CD4-positive, alpha-beta T cell treated with Interleukin-17A for 4 hours (primary cell): ENCODE measurements at regions not wholly inside any gene's neighbourhood (a gene's known extent, or its start where the extent isn't known, plus 50 kb on each side); places are given as distances from the start of the nearest gene placed in this dataset.

Experiments
- DNase-seq: peaks from one replicate; pipeline ENCODE4 v3.0.0-alpha.2; 2020; ENCODE audit warnings: mixed read lengths

DNA sequence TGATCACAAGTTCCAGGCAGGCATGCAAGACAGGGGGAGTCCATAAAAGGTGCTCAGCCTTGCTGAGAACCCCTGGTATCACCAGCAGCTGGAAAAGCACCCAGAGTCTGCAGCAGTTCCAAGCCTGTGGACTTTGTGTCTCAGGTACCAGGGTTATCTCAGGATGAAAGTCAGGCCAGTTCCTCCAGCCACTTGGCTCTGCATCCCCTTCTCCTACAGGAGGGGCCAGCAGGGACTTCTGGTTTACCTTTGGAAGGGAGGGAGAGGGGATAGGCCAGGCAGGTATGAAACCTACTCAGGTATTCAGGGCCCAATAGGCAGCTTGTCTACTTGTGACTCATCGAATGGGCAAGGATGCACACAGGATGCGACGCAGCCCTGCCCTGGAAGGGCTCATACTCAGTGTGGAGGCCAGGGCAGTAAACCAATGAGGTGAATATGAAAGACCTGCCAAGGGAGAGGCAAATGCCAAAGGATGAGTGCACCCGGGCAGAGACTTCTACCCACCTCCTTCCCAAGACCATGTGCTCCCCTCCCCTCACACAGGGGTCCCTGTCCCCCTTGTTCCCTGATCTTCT, 148.2 kb downstream of the SLC38A6 start:
- no peak for DNase-seq

DNA sequence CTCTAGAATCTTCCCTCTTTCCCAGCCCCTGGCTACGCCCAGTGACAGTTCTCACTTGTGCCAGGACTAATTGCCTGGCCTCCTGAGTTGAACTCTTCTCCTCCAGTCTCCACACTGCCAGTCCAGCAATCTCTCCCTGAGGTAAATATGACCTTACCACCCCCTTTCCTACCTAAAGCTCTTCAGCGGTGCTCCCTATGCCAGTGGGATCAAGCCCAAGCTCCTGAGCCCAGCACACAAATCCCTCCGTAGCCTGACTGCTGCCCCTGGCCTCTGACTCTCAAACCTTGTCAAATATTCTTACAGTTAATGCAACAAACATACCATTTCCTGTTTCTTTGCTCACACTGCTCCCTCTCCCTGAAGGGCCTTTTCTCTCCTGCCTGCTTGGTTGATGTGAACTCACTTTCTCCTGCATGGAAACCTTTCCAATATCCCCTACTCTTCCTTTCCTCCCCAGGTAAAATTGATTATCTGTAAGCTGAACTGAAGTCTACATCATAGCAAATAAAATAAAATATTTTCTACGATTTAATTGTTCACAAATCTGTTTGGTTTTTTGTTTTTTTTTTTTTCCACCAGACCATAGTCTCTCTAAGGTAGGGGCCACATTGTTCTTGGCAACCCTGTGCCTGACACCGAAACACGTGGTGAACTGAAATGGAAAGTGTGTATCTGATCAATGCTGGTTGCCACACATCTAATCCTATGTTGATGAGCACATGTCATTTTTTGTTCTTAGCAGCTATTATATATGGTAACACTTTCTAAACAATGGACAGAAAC, 147.5 kb downstream of the SLC38A6 start:
- DNase-seq = no peak

DNA sequence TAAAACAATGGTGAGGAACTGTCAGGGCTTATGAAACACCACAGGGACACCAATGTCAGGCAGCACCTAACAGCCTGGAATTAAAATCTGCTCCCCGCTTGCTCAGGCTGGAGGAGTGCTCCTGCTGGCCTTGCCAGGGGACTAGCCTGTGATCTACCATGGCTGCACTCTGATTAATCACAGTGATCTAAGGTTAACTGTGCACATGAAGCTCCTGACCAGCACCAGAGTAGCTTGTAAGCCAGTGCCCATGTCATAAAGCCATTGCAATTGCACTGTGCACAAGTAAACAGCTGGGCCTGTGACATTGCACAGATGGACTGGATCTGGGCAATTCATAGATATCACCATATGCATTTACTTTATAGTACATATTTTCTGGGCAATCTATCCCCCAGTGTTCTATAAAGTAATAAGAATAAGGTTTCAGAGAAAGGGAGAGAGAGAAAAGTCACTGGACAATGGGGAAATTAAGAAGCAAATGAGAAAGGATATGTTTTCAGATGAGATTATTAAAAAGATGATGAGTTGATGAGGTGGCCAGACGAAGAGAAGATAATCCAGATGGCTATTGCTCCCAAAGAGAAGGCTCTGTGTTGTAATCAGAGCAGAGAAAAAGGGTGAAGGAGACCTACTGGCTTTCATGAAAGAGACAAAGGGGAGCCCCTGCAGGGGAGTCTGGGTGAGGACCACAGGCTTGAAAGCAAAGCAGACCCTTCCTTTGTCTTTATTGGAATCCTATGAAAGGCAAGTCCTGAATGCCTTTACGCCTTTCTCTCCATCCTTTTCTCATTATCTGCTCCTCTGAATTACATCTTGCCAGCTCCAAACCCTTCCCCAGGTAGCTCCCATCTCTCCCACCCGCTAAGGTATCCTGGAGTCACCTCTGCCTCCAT, 145.8 kb downstream of the SLC38A6 start:
- no peak for DNase-seq

DNA sequence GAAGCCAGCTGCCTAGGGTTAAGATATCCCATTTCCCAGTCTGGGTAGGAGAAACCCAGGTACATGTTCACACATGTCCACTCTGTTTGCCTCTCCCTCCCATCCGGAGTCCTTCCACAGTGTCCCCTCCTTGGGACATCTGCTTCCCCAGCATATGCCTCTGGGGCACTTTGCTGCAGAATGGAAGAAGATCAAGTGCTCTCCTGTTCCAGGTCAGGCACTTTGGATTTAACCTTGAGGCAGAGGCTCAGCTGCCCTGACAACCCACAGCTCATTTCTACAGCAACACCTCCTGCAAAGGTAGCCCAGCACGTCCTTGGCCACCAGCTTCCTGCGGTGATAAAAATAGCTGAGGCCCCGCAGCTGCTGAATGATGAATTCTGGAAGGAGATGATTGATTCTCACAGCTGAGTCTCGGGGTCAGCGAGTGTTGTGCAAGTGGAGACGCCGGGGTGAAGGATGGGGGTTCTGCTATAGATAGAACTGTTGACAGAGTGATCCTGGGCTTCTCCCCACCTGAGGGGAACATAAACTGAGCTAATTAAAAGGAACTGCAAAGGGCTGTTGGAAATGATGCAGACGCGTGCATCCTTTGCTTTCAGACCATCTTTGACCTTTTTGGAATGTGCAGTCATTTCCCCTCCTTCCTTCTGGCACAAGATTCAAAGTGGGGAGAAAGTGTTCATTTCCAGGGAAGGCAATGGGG, 145.0 kb downstream of the SLC38A6 start:
- DNase-seq = no peak

DNA sequence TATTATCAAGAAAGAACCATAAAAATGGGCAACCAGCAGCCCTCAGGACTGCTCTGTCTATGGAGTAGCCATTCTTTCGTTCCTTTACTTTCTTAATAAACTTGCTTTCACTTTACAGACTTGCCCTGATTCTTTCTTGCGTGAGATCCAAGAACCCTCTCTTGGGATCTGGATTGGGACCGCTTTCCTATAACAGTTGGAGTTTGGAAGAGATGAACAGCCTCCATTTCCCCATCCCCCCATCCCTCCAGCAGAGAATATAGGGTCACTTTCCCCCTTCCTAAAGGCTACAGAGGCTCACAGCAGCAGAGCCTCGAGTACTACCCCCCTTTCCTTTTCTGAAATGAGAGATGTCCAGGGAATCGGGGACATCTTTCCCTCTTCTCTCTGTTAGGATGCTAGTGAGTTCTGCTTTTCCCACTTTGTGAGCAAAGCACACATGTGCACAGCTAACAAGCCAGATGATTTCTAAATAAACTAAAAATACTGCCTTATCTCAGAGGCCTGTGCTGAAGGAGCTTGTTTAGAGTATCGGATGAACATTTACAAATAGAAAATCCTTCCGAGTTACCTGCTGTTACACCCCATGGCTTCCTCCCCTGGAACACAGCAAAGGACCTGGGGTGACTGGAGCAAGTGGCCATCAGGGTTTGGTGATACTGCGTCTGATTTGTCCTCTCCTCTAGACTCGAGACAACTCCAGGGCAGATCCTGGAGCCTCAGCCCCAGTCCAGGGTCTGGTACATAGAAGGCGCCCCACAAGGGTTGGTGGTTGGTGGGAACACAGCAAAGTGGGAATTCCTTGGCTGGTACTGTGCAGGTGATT, 144.2 kb downstream of the SLC38A6 start:
- DNase-seq = no peak

DNA sequence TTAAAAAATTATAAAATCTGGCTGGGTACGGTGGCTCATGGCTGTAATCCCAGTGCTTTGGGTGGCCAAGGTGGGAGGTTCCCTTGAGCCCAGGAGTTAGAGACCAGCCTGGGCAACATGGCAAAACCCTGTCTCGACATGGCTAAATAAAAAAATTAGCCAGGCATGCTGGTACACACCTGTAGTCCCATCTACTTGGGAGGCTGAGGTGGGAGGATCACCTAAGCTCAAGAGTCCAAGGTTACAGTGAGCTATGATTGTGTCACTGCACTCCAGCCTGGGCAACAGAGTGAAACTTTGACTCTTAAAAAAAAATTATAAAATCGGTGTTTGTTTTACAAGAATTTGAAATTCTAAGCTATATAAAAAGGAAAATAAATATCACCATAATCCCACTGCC, 141.8 kb downstream of the SLC38A6 start:
- DNase-seq = no peak

DNA sequence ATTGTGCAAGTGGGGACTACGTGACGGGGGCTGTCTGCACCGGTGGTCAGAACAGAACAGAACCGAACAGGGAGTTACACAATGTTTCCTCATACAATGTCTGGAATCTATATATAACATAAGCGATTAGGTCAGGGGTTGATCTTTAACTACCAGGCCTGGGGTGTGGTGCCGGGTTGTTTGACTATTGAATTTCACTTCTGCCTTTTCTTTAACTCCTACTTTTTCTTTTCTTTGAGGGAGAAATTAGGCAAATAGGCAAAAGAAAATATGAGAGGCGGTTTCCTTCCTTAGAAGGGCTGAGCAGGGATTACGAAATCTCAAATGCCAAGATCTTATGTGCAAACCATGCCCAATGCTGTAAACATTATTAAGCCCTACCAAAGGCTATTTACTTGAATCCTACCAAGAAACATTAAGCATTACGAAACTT, 140.3 kb downstream of the SLC38A6 start:
- DNase-seq = no peak

DNA sequence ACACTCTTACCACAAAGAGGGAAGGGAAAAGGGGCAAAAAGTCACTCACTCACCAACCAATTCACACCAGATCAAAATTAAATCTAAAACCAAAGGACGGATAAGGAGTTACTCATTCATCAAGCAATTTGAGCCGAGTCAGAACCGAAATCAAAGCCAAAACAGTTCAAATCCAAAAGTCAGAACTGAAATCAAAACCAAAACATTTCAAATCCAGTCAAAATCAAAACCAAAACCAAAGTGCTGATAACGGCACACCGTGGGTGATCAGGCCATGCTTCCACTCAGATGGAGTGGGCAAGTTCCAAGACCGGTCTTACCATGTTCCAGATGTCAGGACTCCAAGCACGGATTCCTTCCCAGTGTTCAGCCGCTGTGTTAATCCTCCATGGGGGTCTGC, 139.5 kb downstream of the SLC38A6 start:
- DNase-seq = no peak

DNA sequence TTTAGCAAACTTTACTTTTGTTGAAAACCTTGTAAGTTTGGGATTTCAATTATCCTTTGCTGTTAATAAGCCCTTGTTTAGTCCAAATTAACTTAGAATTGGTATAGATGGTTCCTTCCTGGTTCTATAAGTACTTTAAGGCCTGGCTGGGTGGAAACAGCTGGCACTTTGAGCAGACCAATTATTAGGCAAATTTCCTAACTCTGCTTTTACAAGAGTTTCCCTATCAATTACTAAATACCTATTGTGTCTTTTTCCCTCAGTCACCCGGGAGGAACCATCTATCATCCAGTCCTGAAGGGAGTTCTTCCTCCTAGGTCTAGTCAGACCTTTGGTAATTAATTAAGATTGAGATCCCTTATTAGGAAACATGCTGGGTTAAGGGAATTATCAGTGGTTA, 138.0 kb downstream of the SLC38A6 start:
- DNase-seq = no peak

DNA sequence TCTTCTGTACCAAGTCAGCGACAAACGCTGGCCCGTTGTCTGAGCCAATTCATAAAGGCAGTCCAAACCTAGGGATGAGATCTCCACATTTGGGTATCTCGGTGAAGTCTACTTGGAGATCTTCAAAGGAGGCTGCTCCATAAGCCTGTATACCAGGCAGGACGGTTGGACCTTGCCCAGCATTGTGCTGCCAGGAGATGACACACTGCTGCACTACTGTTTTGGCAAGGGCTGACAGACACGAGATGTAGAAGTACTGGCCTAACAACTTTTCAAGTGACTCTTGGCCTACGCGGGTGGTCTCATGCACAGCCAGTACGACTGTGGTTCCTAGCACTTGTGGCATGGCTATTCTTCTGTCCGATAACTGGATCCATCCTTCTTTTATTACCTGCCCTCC, 135.3 kb downstream of the SLC38A6 start:
- no peak for DNase-seq

DNA sequence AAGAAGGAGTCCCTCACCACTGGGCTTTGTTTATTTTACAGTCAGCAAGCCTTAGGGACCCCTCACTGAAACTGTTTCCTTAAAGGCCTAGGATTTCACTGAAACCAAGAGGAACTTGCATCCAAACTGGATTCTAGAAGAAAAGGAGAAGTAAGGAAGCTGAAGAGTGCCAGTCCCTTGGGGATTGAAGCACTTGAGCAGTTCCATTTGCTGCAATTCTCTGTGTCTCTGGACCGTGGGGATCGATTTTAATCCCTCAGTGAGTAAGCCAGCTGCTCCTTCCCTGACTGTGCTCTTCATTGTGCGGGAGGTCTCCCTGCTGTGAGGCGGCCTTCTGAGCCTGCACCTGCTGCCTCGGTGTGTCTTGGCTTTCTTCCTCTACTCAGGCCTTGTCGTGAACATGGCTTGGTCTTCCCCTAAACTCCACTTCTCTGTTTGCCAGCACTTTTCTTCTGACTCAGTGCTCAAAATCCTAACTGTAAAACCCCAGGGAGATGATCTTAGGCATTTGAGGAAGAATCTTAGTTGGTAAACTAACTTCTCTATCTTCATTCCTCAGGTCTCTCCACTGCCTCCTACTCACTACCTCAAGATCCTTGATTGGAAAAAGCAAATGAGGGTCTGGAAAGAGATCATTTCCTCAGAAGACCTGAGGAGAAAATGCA, 132.6 kb downstream of the SLC38A6 start:
- no peak for DNase-seq

DNA sequence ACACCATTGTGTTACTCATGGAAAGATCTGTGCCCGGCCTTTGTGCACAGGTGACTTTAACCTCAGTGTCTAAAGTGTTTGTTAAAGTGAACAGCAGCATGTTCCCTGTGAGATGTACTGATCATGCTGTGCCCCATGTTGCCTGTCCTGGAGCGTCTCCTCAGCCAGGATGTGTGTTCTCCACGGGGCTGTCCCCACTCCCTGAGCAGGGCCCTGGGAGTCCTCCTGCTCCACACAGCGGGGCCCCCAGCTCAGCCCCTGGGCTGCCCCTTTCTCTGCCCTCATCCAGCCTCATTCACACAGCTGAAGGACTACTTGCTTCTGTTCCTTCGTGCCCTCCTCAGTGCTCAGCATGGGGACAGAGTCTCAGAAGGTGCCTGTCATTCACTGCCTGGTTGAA, 131.5 kb downstream of the SLC38A6 start:
- no peak for DNase-seq

DNA sequence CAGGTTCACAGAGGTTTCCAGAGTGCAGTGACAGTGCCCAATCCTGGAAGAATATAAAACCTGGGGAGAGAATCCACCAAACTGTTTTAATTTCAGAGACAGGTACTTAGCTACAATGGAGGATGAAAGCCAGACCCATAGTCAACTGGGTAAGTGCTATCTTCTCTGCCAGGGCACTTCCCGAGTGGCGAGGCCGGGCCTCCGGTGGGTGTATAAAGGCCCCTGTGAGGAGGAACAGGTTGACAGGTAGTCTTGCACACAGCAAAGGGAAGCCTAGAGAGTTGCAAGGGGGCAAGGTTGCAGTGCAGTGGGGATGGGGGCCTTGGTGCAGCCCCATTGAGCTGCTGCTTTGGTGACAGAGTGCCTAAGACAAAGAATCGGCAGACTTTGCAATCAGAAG, 130.7 kb downstream of the SLC38A6 start:
- no peak for DNase-seq

DNA sequence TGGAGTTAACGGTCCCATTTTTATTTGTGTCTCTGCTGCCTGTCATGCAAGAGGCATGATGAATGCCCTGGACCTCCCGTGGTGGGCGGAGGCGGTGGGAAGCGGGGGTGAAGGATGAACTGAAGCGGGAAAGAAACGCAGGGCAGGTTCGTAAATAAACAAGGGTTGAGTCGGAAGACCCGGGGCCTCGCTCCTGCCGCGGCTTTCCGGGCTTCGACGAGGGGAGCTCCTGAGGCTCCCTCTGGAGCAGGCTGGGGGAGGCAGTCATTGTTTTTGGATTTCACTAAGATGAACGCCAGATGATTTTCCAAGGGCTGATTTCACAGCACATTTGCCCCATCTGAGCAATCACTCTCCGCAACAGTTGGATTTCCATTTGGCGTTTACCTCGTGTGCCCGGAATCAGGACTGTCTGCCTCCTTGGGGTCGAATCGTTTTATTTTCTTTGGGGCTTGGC, 130.2 kb downstream of the SLC38A6 start:
- DNase-seq = no peak

DNA sequence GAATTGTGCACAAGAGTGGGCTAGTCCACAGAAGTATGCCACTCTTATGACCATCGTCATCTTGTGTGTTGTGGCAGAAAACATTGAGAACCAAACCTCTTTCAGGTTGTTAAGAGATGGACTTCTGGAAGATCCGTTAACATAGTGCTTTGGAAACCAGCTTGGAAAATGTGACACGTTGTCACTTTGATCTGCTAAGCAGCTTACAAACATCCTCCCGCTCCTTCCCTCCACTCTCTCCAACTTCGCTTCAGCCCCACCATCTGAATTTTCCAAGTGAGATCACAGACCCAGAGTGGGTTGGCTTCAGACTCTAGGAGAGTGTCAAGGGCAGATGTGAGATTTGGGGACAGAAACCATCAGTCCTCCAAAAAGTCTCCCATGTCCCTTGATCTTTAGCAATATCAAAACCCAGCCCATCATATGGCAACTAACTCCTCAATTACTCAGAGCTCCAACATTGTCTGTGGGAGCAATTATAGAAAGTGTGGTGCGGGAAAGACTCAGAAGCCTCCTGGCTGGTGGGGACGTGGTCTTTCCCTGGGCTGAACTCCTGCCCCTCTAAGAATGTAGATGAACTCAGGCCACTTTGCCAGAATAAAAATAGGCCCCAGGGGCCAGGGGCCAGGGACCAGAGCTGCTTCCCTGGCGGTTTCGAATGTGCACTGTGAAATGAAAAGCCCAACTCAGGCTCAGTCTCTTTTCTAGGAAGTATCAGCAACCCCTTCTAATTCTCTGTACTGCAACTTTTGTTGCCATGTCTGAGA, 129.5 kb downstream of the SLC38A6 start:
- no peak for DNase-seq

DNA sequence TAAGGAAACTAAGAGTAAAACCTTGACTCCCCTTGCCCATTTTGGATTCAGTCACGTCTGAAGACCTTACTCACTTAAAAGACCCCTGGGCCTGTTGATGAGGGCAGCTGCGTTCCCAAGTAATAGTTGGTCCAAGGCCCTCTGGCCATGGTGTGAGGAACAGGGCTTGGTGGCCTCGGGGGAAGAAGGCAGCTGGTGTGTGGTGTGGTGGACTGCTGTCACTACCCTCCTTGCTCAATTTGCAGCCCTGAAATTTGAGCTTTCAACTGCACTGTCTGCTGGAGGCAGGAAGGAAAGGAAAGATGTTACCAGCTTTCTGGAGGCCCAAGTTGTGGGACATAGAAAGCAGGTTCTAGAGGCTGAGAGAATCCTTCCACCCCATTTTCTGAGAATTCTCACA, 128.2 kb downstream of the SLC38A6 start:
- DNase-seq = no peak

DNA sequence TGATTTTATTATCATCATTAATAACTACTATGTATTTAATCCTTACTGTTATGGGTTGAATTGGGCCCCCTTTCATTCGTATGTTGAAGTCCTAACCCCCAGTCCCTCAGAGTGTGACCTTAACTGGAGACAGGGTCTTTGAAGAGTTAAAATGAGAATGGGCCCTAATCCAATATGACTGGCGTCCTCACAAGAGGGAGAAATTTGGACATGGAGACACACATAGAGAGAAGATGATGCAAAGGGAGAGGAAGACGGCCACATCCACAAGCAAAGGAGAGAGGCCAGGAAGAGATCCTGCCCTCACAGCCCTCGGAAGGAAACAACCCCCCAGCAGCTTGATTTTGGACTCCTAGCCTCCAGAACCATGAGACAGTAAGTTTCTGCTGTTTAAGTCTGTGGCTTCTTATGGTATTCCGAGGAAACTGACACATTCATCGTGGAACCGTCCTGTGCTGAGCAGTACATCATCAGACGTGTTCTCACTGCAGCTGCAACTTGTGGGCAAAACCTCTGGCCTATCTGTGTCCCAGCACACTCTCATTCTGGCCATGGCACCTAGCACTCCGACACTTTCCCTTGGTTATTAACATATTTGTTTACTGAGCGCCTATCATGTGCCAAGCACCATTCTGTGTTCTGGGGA, 127.6 kb downstream of the SLC38A6 start:
- no peak for DNase-seq

DNA sequence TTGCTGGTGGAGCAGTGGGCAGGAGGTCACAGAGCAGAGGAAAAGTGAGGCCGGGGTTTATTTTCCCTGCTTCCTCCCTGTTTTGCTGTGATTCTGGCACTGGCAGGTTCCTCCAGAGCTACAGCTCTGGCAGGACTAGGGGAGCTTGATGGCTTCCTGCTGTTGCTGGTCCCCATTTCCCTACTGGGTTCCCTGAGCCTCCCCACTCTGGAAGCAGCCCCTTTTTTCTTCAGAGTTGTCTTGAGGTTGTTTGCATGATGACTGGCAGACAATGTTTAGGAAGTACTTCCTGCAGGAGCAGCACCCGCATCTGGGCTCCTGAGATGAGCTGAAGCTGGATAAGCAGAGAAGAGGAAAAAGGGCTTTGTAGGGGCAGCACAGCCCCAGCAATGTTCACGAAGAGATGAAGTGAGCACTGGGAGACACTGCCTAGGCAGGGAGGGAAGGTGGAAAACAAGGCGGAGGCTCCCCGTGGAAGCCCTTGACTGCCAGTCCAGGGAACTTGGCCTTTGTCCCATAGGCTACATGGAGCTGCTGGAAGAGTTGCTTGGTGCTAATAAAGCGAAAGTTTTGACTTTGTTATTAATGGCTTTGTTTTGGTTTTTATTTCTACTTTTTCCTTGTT, 126.9 kb downstream of the SLC38A6 start:
- DNase-seq = no peak

DNA sequence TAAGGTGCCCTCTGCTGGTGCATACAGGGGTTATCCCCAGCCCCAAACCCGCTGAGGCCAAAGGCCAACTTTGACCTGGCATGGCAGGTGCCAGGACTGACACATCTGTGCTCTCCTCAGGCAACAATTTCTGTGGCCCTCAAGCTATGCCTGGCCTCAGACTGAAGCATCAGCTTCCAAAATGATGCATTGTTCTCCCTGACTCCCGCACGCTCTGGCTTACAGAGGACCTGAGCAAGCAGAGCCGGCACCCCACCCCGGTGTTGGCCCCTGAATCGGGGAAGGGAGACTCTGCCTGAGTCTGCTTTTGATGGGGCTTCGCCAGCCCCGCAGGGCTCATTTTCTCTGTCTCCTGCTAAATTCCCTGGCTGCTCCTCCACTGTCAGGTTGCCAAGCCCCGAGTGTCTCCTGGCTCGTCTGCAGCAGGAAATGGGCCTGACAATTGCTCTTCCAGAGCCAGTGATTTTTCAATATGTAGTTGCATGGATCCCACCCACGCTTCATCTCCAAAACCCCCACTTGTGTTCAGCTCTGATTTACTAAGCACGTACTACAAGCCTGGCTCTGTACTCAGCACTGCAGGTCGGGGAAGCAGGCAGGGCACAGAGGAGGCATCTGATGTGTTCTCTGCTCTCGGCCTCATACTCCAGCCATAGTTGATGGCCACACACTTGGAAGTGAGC, 126.1 kb downstream of the SLC38A6 start:
- no peak for DNase-seq
